ENCODE measurements at regions not wholly inside any gene's neighbourhood (a gene's known extent, or its start where the extent isn't known, plus 50 kb on each side); places are given as distances from the start of the nearest gene placed in this dataset.
"Not testable (repeated sequence)": the region's sequence is repeated elsewhere in the genome, so short reads cannot be mapped to it uniquely, and the experiment has no call there.

DNA sequence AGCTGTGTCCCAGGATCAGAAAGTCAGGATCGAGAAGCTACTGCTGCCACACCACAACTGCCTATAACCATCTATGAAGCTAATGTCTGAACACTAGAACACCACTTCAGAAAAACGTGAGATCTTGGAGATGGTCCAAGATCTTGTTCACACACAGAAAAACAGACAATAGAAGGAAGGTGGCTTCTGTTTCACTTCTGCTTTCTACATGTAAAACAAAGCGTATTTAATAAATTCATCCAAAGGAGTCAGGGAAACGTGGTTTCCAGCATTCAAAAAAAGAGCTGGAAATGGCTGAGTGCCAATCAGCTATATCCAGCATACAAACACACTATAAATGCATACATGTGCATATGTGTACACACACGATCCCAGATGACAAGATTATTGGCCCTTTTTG is 70.2 kb upstream of the CCDC71L start:
- Histone ChIP-seq H3K36me3 (ENCODE audit: control insufficient read depth in 3 of 3, insufficient read depth in 3 of 3, low read length in 3 of 3) (no peaks in the 10 kb centered on the region), H3K27me3 (ENCODE audit: control insufficient read depth in 3 of 3, insufficient read depth in 3 of 3, low read length in 3 of 3) (no peaks in the 10 kb centered on the region), H3K4me1 (ENCODE audit: control insufficient read depth in 3 of 3, insufficient read depth in 3 of 3, low read length in 3 of 3) (peaks cover 0 to 3% (median 0%) of the 10 kb centered on the region in 3 donors), H3K9me3 (ENCODE audit: control insufficient read depth in 3 of 3, low read length in 3 of 3) (no peaks in the 10 kb centered on the region), H3K9ac (ENCODE audit: low read depth in 1 of 3, low read length in 3 of 3) (no peak overlapping the region), H3K27ac (ENCODE audit: low read depth, low read length) (no peak overlapping the region), H3K4me3 (ENCODE audit: low read length in 3 of 3) (no peak overlapping the region)

DNA sequence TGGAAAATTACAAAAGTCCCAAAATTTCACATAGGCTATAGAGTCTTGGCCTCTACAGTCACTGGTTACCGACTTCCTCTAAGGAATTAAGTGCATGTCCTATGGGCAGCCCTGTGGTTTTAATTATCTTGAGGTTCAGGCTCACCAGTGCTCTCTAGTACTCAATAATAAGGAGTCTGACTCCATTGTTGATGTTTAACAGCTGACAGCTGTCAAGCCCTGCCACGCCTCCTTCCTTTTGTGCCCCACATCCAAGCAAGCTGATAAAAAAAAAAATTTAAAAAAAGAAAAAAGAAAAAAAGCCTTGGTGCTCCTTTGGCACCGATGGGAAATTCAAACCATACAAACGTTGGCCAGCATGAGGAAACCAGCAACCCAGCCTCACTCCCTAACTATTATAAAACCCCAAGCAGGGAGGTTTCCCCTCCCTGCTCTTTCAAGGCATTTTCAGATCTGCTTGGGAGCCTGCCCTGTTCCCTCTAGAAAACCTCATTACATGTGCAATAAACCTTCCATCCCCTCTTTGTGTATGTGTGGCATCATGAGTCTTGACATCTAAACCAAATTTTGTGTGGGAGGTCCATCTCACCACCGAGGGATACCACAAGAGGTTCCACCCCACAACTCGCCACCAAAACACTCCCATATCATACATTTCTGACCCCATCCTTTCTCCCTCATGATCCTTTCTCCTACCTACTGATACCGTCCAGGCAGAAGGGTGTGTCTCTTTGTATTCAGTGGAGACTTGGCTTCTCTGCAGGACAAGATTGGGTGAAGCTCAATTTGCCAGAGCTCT is 70.9 kb upstream of the CCDC71L start:
- Histone ChIP-seq H3K36me3 (ENCODE audit: control insufficient read depth in 3 of 3, insufficient read depth in 3 of 3, low read length in 3 of 3) (no peaks in the 10 kb centered on the region), H3K4me3 (ENCODE audit: low read length in 3 of 3) (no peak overlapping the region), H3K27me3 (ENCODE audit: control insufficient read depth in 3 of 3, insufficient read depth in 3 of 3, low read length in 3 of 3) (no peaks in the 10 kb centered on the region), H3K4me1 (ENCODE audit: control insufficient read depth in 3 of 3, insufficient read depth in 3 of 3, low read length in 3 of 3) (peaks cover 0 to 3% (median 0%) of the 10 kb centered on the region in 3 donors), H3K27ac (ENCODE audit: low read depth, low read length) (no peak overlapping the region), H3K9ac (ENCODE audit: low read depth in 1 of 3, low read length in 3 of 3) (no peak overlapping the region), H3K9me3 (ENCODE audit: control insufficient read depth in 3 of 3, low read length in 3 of 3) (no peaks in the 10 kb centered on the region)

GRCh38 chr7:106735637-106736036 is 74.7 kb upstream of the CCDC71L start:
- Histone ChIP-seq H3K36me3 (ENCODE audit: control insufficient read depth in 3 of 3, insufficient read depth in 3 of 3, low read length in 3 of 3) (no peaks in the 10 kb centered on the region), H3K27ac (ENCODE audit: low read depth, low read length) (no peak overlapping the region), H3K4me1 (ENCODE audit: control insufficient read depth in 3 of 3, insufficient read depth in 3 of 3, low read length in 3 of 3) (peaks cover 0 to 3% (median 0%) of the 10 kb centered on the region in 3 donors), H3K27me3 (ENCODE audit: control insufficient read depth in 3 of 3, insufficient read depth in 3 of 3, low read length in 3 of 3) (no peaks in the 10 kb centered on the region), H3K9ac (ENCODE audit: low read depth in 1 of 3, low read length in 3 of 3) (no peak overlapping the region), H3K4me3 (ENCODE audit: low read length in 3 of 3) (no peak overlapping the region), H3K9me3 (ENCODE audit: control insufficient read depth in 3 of 3, low read length in 3 of 3) (no peaks in the 10 kb centered on the region)

GRCh38 chr7:106736123-106736507 is 75.2 kb upstream of the CCDC71L start:
- Histone ChIP-seq H3K9ac (ENCODE audit: low read depth in 1 of 3, low read length in 3 of 3) (no peak overlapping the region), H3K27me3 (ENCODE audit: control insufficient read depth in 3 of 3, insufficient read depth in 3 of 3, low read length in 3 of 3) (no peaks in the 10 kb centered on the region), H3K4me3 (ENCODE audit: low read length in 3 of 3) (no peak overlapping the region), H3K27ac (ENCODE audit: low read depth, low read length) (no peak overlapping the region), H3K36me3 (ENCODE audit: control insufficient read depth in 3 of 3, insufficient read depth in 3 of 3, low read length in 3 of 3) (no peaks in the 10 kb centered on the region), H3K9me3 (ENCODE audit: control insufficient read depth in 3 of 3, low read length in 3 of 3) (no peaks in the 10 kb centered on the region), H3K4me1 (ENCODE audit: control insufficient read depth in 3 of 3, insufficient read depth in 3 of 3, low read length in 3 of 3) (peaks cover 0 to under 1% (median 0%) of the 10 kb centered on the region in 3 donors)

DNA sequence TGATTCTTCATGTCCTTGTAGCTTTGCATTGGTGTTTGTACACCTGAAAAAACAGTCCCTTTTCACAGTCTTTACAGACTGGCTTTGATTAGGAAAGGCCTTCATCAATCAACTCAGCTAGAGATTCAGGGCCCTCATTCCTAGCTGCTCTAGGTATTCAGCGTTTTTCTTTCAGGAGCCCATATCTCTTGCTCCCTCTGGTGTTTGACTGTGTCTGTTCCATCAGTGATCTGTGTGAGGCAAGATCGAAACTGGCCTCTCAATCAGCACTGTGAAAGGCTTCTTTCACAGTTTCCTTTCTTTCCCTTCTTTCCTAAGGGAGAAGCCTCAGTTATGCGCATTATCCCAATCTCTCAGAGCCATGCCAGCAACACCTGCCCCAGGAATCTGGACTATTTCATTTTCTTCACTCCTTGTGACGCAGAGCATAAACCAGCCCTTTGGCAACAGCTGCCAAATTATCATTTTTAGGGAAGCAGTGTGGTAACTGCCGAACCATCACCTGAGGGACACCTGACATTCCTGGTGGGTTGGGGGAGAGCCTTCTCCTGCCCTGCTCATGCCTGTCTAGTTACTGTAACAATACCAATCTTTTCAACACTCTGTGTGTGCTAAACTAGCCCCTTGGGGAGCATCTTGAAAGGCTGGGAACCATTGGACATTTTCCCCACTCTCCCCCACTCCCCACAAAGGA is 75.7 kb upstream of the CCDC71L start:
- no peak overlapping the region for H3K27ac ChIP-seq (ENCODE audit: low read depth, low read length)
- H3K4me1 ChIP-seq (ENCODE audit: control insufficient read depth in 3 of 3, insufficient read depth in 3 of 3, low read length in 3 of 3): no peaks in the 10 kb centered on the region
- H3K27me3 ChIP-seq (ENCODE audit: control insufficient read depth in 3 of 3, insufficient read depth in 3 of 3, low read length in 3 of 3): no peaks in the 10 kb centered on the region
- no peak overlapping the region for H3K4me3 ChIP-seq (ENCODE audit: low read length in 3 of 3)
- H3K9ac ChIP-seq (ENCODE audit: low read depth in 1 of 3, low read length in 3 of 3): no peak overlapping the region
- no peaks in the 10 kb centered on the region for H3K36me3 ChIP-seq (ENCODE audit: control insufficient read depth in 3 of 3, insufficient read depth in 3 of 3, low read length in 3 of 3)
- H3K9me3 ChIP-seq (ENCODE audit: control insufficient read depth in 3 of 3, low read length in 3 of 3): no peaks in the 10 kb centered on the region

GRCh38 chr7:106737202-106737562 is 76.2 kb upstream of the CCDC71L start:
- Histone ChIP-seq H3K9ac (ENCODE audit: low read depth in 1 of 3, low read length in 3 of 3) (no peak overlapping the region), H3K36me3 (ENCODE audit: control insufficient read depth in 3 of 3, insufficient read depth in 3 of 3, low read length in 3 of 3) (no peaks in the 10 kb centered on the region), H3K4me1 (ENCODE audit: control insufficient read depth in 3 of 3, insufficient read depth in 3 of 3, low read length in 3 of 3) (no peaks in the 10 kb centered on the region), H3K9me3 (ENCODE audit: control insufficient read depth in 3 of 3, low read length in 3 of 3) (no peaks in the 10 kb centered on the region), H3K27ac (ENCODE audit: low read depth, low read length) (no peak overlapping the region), H3K27me3 (ENCODE audit: control insufficient read depth in 3 of 3, insufficient read depth in 3 of 3, low read length in 3 of 3) (no peaks in the 10 kb centered on the region), H3K4me3 (ENCODE audit: low read length in 3 of 3) (no peak overlapping the region)

DNA sequence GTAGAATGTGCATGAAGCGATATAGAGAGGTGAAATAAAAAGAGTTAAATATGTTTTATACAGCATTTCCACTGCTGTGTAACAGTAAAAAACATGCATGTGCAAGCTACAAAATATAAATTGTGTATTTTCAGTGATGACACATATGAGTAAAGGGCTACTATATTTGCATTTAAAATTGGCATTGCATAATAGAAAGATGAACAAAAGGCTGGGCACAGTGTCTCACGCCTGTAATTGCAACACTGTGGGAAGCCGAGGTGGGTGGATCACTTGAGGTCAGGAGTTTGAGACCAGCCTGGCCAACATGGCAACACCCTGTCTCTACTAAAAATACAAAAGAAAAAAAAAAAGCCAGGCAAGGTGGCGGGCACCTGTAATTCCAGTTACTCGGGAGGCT is 79.8 kb upstream of the CCDC71L start:
- Histone ChIP-seq H3K36me3 (ENCODE audit: control insufficient read depth in 3 of 3, insufficient read depth in 3 of 3, low read length in 3 of 3) (no peaks in the 10 kb centered on the region), H3K27ac (ENCODE audit: low read depth, low read length) (no peak overlapping the region), H3K9me3 (ENCODE audit: control insufficient read depth in 3 of 3, low read length in 3 of 3) (no peaks in the 10 kb centered on the region)

GRCh38 chr7:106744563-106745091 is 83.7 kb upstream of the CCDC71L start:
- H3K27me3 ChIP-seq (ENCODE audit: control insufficient read depth in 3 of 3, insufficient read depth in 3 of 3, low read length in 3 of 3): no peaks in the 10 kb centered on the region

More for the DNA sequence above, 79.8 kb upstream of the CCDC71L start:
- Histone ChIP-seq H3K4me1 (ENCODE audit: control insufficient read depth in 3 of 3, insufficient read depth in 3 of 3, low read length in 3 of 3) (no peaks in the 10 kb centered on the region), H3K9ac (ENCODE audit: low read depth in 1 of 3, low read length in 3 of 3) (no peak overlapping the region), H3K4me3 (ENCODE audit: low read length in 3 of 3) (no peak overlapping the region), H3K27me3 (ENCODE audit: control insufficient read depth in 3 of 3, insufficient read depth in 3 of 3, low read length in 3 of 3) (no peaks in the 10 kb centered on the region)

GRCh38 chr7:106747301-106747700 is 86.3 kb upstream of the CCDC71L start:
- not testable (repeated sequence) for H3K9ac ChIP-seq (ENCODE audit: low read depth in 1 of 3, low read length in 3 of 3); H3K27ac ChIP-seq (ENCODE audit: low read depth, low read length); H3K4me3 ChIP-seq (ENCODE audit: low read length in 3 of 3); H3K4me1 ChIP-seq (ENCODE audit: control insufficient read depth in 3 of 3, insufficient read depth in 3 of 3, low read length in 3 of 3); H3K9me3 ChIP-seq (ENCODE audit: control insufficient read depth in 3 of 3, low read length in 3 of 3); H3K27me3 ChIP-seq (ENCODE audit: control insufficient read depth in 3 of 3, insufficient read depth in 3 of 3, low read length in 3 of 3); H3K36me3 ChIP-seq (ENCODE audit: control insufficient read depth in 3 of 3, insufficient read depth in 3 of 3, low read length in 3 of 3)

More at GRCh38 chr7:106744563-106745091, 83.7 kb upstream of the CCDC71L start:
- H3K27ac ChIP-seq (ENCODE audit: low read depth, low read length): no peak overlapping the region
- no peak overlapping the region for H3K4me3 ChIP-seq (ENCODE audit: low read length in 3 of 3)
- H3K9ac ChIP-seq (ENCODE audit: low read depth in 1 of 3, low read length in 3 of 3): no peak overlapping the region
- H3K9me3 ChIP-seq (ENCODE audit: control insufficient read depth in 3 of 3, low read length in 3 of 3): no peaks in the 10 kb centered on the region
- no peaks in the 10 kb centered on the region for H3K36me3 ChIP-seq (ENCODE audit: control insufficient read depth in 3 of 3, insufficient read depth in 3 of 3, low read length in 3 of 3)
- no peaks in the 10 kb centered on the region for H3K4me1 ChIP-seq (ENCODE audit: control insufficient read depth in 3 of 3, insufficient read depth in 3 of 3, low read length in 3 of 3)

- no peak overlapping the region for H3K9ac ChIP-seq (ENCODE audit: low read depth in 1 of 3, low read length in 3 of 3)
- H3K4me1 ChIP-seq (ENCODE audit: control insufficient read depth in 3 of 3, insufficient read depth in 3 of 3, low read length in 3 of 3): no peaks in the 10 kb centered on the region
- H3K27ac ChIP-seq (ENCODE audit: low read depth, low read length): no peak overlapping the region
- no peaks in the 10 kb centered on the region for H3K27me3 ChIP-seq (ENCODE audit: control insufficient read depth in 3 of 3, insufficient read depth in 3 of 3, low read length in 3 of 3)
- H3K4me3 ChIP-seq (ENCODE audit: low read length in 3 of 3): no peak overlapping the region
- H3K36me3 ChIP-seq (ENCODE audit: control insufficient read depth in 3 of 3, insufficient read depth in 3 of 3, low read length in 3 of 3): no peaks in the 10 kb centered on the region
- no peaks in the 10 kb centered on the region for H3K9me3 ChIP-seq (ENCODE audit: control insufficient read depth in 3 of 3, low read length in 3 of 3)
Measured at GRCh38 chr7:106747804-106748203, 86.8 kb upstream of the CCDC71L start.
